ENCODE measurements at regions not wholly inside any gene's neighbourhood (a gene's known extent, or its start where the extent isn't known, plus 50 kb on each side); places are given as distances from the start of the nearest gene placed in this dataset.

DNA sequence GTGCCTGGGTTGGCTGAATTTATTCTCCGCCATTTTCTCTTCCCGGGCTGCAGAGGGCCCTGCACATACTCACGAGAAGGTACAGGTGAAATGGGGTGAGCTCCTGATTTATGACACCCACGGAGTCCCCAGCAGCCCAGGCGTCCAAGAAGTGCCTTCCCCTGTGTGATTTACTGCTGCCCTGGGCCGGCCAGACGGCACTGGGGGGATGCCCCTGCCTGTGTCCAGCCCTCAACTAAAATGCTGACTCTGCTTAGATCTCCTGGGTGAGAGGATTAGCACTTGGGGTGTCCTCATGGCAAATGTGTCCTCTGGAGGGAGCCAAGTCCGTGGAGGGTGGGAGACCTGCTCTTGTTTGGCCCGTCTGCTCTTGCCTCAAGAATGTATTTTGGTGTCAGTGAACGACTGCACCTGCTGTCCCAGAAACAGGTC lies 132.4 kb downstream of the MAF start:
- TF ChIP-seq, protein P1, sequence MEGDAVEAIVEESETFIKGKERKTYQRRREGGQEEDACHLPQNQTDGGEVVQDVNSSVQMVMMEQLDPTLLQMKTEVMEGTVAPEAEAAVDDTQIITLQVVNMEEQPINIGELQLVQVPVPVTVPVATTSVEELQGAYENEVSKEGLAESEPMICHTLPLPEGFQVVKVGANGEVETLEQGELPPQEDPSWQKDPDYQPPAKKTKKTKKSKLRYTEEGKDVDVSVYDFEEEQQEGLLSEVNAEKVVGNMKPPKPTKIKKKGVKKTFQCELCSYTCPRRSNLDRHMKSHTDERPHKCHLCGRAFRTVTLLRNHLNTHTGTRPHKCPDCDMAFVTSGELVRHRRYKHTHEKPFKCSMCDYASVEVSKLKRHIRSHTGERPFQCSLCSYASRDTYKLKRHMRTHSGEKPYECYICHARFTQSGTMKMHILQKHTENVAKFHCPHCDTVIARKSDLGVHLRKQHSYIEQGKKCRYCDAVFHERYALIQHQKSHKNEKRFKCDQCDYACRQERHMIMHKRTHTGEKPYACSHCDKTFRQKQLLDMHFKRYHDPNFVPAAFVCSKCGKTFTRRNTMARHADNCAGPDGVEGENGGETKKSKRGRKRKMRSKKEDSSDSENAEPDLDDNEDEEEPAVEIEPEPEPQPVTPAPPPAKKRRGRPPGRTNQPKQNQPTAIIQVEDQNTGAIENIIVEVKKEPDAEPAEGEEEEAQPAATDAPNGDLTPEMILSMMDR (IDR thresholded peaks at IDR 0.05), result no peak
- TF ChIP-seq EMX1 (CRISPR knock-in tag; IDR thresholded peaks at IDR 0.05) (no peak), KAT7 (CRISPR knock-in tag; IDR thresholded peaks at IDR 0.05; ENCODE audit: borderline replicate concordance) (no peak), RELA (CRISPR knock-in tag; IDR thresholded peaks at IDR 0.05; ENCODE audit: borderline replicate concordance) (no peak), GABPB1 (CRISPR knock-in tag; IDR thresholded peaks at IDR 0.05) (no peak), IRF2 (CRISPR knock-in tag; IDR thresholded peaks at IDR 0.05; ENCODE audit: borderline replicate concordance, low read depth) (no peak), ESRRA (CRISPR knock-in tag; IDR thresholded peaks at IDR 0.05; ENCODE audit: borderline replicate concordance) (no peak), ZNF232 (CRISPR knock-in tag; IDR thresholded peaks at IDR 0.05) (no peak), MYBL2 (CRISPR knock-in tag; IDR thresholded peaks at IDR 0.05) (no peak)
- TF ChIP-seq, protein P2, sequence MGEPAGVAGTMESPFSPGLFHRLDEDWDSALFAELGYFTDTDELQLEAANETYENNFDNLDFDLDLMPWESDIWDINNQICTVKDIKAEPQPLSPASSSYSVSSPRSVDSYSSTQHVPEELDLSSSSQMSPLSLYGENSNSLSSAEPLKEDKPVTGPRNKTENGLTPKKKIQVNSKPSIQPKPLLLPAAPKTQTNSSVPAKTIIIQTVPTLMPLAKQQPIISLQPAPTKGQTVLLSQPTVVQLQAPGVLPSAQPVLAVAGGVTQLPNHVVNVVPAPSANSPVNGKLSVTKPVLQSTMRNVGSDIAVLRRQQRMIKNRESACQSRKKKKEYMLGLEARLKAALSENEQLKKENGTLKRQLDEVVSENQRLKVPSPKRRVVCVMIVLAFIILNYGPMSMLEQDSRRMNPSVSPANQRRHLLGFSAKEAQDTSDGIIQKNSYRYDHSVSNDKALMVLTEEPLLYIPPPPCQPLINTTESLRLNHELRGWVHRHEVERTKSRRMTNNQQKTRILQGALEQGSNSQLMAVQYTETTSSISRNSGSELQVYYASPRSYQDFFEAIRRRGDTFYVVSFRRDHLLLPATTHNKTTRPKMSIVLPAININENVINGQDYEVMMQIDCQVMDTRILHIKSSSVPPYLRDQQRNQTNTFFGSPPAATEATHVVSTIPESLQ (CRISPR knock-in tag; IDR thresholded peaks at IDR 0.05), result no peak
- TF ChIP-seq, protein P3, sequence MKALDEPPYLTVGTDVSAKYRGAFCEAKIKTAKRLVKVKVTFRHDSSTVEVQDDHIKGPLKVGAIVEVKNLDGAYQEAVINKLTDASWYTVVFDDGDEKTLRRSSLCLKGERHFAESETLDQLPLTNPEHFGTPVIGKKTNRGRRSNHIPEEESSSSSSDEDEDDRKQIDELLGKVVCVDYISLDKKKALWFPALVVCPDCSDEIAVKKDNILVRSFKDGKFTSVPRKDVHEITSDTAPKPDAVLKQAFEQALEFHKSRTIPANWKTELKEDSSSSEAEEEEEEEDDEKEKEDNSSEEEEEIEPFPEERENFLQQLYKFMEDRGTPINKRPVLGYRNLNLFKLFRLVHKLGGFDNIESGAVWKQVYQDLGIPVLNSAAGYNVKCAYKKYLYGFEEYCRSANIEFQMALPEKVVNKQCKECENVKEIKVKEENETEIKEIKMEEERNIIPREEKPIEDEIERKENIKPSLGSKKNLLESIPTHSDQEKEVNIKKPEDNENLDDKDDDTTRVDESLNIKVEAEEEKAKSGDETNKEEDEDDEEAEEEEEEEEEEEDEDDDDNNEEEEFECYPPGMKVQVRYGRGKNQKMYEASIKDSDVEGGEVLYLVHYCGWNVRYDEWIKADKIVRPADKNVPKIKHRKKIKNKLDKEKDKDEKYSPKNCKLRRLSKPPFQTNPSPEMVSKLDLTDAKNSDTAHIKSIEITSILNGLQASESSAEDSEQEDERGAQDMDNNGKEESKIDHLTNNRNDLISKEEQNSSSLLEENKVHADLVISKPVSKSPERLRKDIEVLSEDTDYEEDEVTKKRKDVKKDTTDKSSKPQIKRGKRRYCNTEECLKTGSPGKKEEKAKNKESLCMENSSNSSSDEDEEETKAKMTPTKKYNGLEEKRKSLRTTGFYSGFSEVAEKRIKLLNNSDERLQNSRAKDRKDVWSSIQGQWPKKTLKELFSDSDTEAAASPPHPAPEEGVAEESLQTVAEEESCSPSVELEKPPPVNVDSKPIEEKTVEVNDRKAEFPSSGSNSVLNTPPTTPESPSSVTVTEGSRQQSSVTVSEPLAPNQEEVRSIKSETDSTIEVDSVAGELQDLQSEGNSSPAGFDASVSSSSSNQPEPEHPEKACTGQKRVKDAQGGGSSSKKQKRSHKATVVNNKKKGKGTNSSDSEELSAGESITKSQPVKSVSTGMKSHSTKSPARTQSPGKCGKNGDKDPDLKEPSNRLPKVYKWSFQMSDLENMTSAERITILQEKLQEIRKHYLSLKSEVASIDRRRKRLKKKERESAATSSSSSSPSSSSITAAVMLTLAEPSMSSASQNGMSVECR (CRISPR knock-in tag; IDR thresholded peaks at IDR 0.05; ENCODE audit: borderline replicate concordance), result no peak
- TF ChIP-seq, protein P4, sequence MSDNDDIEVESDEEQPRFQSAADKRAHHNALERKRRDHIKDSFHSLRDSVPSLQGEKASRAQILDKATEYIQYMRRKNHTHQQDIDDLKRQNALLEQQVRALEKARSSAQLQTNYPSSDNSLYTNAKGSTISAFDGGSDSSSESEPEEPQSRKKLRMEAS (CRISPR knock-in tag; IDR thresholded peaks at IDR 0.05), result no peak
- TF ChIP-seq, protein P5, sequence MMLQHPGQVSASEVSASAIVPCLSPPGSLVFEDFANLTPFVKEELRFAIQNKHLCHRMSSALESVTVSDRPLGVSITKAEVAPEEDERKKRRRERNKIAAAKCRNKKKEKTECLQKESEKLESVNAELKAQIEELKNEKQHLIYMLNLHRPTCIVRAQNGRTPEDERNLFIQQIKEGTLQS (CRISPR knock-in tag; conservative IDR thresholded peaks at IDR 0.05), result no peak
- TF ChIP-seq, protein P6, sequence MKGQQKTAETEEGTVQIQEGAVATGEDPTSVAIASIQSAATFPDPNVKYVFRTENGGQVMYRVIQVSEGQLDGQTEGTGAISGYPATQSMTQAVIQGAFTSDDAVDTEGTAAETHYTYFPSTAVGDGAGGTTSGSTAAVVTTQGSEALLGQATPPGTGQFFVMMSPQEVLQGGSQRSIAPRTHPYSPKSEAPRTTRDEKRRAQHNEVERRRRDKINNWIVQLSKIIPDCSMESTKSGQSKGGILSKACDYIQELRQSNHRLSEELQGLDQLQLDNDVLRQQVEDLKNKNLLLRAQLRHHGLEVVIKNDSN (CRISPR knock-in tag; IDR thresholded peaks at IDR 0.05), result no peak
